WTC11 (cell line): ENCODE measurements at regions not wholly inside any gene's neighbourhood (a gene's known extent, or its start where the extent isn't known, plus 50 kb on each side); places are given as distances from the start of the nearest gene placed in this dataset.

Experiments used
- IRF2 ChIP-seq: sonication (generic); formaldehyde crosslinking; IDR thresholded peaks from 2 replicates; pipeline ENCODE4 v1.8.0; 2022; ENCODE audit warnings: low read depth, missing genetic modification reagents, borderline replicate concordance
- ZNF423 ChIP-seq: fragments of 250-450 bp; sonication (Bioruptor Pico); IDR thresholded peaks from 2 replicates; pipeline ENCODE4 v2.1.2; 2022; ENCODE audit warnings: mild to moderate bottlenecking, moderate library complexity
- TF ChIP-seq, protein P1 (sequence below): fragments of 200-600 bp; IDR thresholded peaks from 2 replicates; pipeline ENCODE4 v1.8.0; 2022; ENCODE audit warnings: antibody characterized with exemption
- TF ChIP-seq, protein P2 (sequence below): sonication (generic); formaldehyde crosslinking; IDR thresholded peaks from 2 replicates; pipeline ENCODE4 v1.8.0; 2022; ENCODE audit warnings: missing genetic modification reagents
- TF ChIP-seq, protein P3 (sequence below): sonication (generic); formaldehyde crosslinking; IDR thresholded peaks from 2 replicates; pipeline ENCODE4 v1.8.0; 2023; ENCODE audit warnings: mild to moderate bottlenecking, missing genetic modification reagents
- TF ChIP-seq, protein P4 (sequence below): sonication (generic); formaldehyde crosslinking; IDR thresholded peaks from 2 replicates; pipeline ENCODE4 v1.8.1; 2022; ENCODE audit warnings: mild to moderate bottlenecking, missing genetic modification reagents, moderate library complexity, borderline replicate concordance
- TF ChIP-seq, protein P5 (sequence below): sonication (generic); formaldehyde crosslinking; IDR thresholded peaks from 2 replicates; pipeline ENCODE4 v1.8.0; 2022; ENCODE audit warnings: mild to moderate bottlenecking, missing genetic modification reagents
- TF ChIP-seq, protein P6 (sequence below): sonication (generic); formaldehyde crosslinking; IDR thresholded peaks from 2 replicates; pipeline ENCODE4 v1.8.1; 2022; ENCODE audit warnings: low read depth, mild to moderate bottlenecking, moderate library complexity, missing genetic modification reagents, borderline replicate concordance
- TF ChIP-seq, protein P7 (sequence below): sonication (generic); formaldehyde crosslinking; IDR thresholded peaks from 2 replicates; pipeline ENCODE4 v1.8.1; 2023; ENCODE audit warnings: mild to moderate bottlenecking, missing genetic modification reagents, moderate library complexity

DNA sequence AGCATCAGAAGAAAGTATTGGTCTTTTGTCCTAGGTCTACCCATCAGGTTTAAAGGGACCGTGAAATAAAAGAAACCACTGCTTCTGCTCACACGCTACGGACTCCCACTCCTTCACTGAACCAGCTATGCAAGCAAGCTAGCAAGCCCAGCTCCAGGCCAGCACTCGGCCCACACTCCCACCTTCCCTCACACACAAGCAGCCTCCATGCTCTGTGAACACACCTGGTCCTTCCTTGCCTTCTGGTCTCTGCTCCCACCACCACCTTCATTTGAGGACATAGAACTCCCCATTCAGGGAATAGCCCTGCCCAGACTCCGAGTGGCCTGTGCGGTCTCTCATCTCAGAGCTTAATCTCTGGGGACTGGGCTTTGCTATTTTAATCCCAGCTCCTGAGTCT, 436.4 kb upstream of the CDH4 start:
- TF ChIP-seq, protein P1, sequence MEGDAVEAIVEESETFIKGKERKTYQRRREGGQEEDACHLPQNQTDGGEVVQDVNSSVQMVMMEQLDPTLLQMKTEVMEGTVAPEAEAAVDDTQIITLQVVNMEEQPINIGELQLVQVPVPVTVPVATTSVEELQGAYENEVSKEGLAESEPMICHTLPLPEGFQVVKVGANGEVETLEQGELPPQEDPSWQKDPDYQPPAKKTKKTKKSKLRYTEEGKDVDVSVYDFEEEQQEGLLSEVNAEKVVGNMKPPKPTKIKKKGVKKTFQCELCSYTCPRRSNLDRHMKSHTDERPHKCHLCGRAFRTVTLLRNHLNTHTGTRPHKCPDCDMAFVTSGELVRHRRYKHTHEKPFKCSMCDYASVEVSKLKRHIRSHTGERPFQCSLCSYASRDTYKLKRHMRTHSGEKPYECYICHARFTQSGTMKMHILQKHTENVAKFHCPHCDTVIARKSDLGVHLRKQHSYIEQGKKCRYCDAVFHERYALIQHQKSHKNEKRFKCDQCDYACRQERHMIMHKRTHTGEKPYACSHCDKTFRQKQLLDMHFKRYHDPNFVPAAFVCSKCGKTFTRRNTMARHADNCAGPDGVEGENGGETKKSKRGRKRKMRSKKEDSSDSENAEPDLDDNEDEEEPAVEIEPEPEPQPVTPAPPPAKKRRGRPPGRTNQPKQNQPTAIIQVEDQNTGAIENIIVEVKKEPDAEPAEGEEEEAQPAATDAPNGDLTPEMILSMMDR, result no peak
- TF ChIP-seq, protein P2, sequence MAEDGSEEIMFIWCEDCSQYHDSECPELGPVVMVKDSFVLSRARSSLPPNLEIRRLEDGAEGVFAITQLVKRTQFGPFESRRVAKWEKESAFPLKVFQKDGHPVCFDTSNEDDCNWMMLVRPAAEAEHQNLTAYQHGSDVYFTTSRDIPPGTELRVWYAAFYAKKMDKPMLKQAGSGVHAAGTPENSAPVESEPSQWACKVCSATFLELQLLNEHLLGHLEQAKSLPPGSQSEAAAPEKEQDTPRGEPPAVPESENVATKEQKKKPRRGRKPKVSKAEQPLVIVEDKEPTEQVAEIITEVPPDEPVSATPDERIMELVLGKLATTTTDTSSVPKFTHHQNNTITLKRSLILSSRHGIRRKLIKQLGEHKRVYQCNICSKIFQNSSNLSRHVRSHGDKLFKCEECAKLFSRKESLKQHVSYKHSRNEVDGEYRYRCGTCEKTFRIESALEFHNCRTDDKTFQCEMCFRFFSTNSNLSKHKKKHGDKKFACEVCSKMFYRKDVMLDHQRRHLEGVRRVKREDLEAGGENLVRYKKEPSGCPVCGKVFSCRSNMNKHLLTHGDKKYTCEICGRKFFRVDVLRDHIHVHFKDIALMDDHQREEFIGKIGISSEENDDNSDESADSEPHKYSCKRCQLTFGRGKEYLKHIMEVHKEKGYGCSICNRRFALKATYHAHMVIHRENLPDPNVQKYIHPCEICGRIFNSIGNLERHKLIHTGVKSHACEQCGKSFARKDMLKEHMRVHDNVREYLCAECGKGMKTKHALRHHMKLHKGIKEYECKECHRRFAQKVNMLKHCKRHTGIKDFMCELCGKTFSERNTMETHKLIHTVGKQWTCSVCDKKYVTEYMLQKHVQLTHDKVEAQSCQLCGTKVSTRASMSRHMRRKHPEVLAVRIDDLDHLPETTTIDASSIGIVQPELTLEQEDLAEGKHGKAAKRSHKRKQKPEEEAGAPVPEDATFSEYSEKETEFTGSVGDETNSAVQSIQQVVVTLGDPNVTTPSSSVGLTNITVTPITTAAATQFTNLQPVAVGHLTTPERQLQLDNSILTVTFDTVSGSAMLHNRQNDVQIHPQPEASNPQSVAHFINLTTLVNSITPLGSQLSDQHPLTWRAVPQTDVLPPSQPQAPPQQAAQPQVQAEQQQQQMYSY (CRISPR knock-in tag), result no peak
- no peak for TF ChIP-seq ZNF423
- TF ChIP-seq, protein P3, sequence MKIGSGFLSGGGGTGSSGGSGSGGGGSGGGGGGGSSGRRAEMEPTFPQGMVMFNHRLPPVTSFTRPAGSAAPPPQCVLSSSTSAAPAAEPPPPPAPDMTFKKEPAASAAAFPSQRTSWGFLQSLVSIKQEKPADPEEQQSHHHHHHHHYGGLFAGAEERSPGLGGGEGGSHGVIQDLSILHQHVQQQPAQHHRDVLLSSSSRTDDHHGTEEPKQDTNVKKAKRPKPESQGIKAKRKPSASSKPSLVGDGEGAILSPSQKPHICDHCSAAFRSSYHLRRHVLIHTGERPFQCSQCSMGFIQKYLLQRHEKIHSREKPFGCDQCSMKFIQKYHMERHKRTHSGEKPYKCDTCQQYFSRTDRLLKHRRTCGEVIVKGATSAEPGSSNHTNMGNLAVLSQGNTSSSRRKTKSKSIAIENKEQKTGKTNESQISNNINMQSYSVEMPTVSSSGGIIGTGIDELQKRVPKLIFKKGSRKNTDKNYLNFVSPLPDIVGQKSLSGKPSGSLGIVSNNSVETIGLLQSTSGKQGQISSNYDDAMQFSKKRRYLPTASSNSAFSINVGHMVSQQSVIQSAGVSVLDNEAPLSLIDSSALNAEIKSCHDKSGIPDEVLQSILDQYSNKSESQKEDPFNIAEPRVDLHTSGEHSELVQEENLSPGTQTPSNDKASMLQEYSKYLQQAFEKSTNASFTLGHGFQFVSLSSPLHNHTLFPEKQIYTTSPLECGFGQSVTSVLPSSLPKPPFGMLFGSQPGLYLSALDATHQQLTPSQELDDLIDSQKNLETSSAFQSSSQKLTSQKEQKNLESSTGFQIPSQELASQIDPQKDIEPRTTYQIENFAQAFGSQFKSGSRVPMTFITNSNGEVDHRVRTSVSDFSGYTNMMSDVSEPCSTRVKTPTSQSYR, result no peak
- TF ChIP-seq, protein P4, sequence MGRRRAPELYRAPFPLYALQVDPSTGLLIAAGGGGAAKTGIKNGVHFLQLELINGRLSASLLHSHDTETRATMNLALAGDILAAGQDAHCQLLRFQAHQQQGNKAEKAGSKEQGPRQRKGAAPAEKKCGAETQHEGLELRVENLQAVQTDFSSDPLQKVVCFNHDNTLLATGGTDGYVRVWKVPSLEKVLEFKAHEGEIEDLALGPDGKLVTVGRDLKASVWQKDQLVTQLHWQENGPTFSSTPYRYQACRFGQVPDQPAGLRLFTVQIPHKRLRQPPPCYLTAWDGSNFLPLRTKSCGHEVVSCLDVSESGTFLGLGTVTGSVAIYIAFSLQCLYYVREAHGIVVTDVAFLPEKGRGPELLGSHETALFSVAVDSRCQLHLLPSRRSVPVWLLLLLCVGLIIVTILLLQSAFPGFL (CRISPR knock-in tag), result no peak
- TF ChIP-seq, protein P5, sequence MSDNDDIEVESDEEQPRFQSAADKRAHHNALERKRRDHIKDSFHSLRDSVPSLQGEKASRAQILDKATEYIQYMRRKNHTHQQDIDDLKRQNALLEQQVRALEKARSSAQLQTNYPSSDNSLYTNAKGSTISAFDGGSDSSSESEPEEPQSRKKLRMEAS (CRISPR knock-in tag), result no peak
- TF ChIP-seq, protein P6, sequence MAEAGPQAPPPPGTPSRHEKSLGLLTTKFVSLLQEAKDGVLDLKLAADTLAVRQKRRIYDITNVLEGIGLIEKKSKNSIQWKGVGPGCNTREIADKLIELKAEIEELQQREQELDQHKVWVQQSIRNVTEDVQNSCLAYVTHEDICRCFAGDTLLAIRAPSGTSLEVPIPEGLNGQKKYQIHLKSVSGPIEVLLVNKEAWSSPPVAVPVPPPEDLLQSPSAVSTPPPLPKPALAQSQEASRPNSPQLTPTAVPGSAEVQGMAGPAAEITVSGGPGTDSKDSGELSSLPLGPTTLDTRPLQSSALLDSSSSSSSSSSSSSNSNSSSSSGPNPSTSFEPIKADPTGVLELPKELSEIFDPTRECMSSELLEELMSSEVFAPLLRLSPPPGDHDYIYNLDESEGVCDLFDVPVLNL (CRISPR knock-in tag), result no peak
- TF ChIP-seq, protein P7, sequence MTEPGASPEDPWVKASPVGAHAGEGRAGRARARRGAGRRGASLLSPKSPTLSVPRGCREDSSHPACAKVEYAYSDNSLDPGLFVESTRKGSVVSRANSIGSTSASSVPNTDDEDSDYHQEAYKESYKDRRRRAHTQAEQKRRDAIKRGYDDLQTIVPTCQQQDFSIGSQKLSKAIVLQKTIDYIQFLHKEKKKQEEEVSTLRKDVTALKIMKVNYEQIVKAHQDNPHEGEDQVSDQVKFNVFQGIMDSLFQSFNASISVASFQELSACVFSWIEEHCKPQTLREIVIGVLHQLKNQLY (CRISPR knock-in tag), result no peak
- no peak for TF ChIP-seq IRF2
